HCT116 (cell line): ENCODE measurements at regions not wholly inside any gene's neighbourhood (a gene's known extent, or its start where the extent isn't known, plus 50 kb on each side); places are given as distances from the start of the nearest gene placed in this dataset.

Experiments used
- ATAC-seq: fragments of 200-7000 bp; cut with Tn5 transposase; 2 replicates; pipeline ENCODE4 v1.9.1; 2020; ENCODE audit warnings: mild to moderate bottlenecking, moderate library complexity
- BruUV-seq: library from RNA; stranded (reverse); fragments of 400-500 nt; replicated peaks from 2 replicates; lab custom pipeline; 2021; lab: Mats Ljungman, UMichigan
- CTCF ChIA-PET: fragments of 300-600 bp; sonication (Branson Sonifier 250); formaldehyde crosslinking; loops from one replicate; lab custom pipeline; 2021; ENCODE audit warnings: antibody characterized with exemption; lab: Charles Lee
- POLR2A ChIA-PET: fragments of 300-600, 350-600 bp; sonication (Branson Sonifier 250); formaldehyde crosslinking; loops from one replicate; lab custom pipeline; 2021; ENCODE audit warnings: antibody characterized with exemption; lab: Charles Lee
- RAD21 ChIA-PET, 2 experiments: fragments of 300-600 bp; sonication (Branson Sonifier 250); formaldehyde crosslinking; loops; one replicate each; lab custom pipeline; 2023; ENCODE audit warnings: low total read pairs in 2 of 2; ENCODE audit not compliant: uncharacterized antibody in 2 of 2, unreplicated experiment in 2 of 2, low non-redundant PET in 1 of 2; lab: Charles Lee
- DNase-seq: peaks from one replicate; pipeline ENCODE4 v3.0.0-alpha.2; 2010; ENCODE audit warnings: low read depth, low spot score
- H2AFZ ChIP-seq: fragments of 200-600 bp; shearing (Covaris generic), sonication (generic); 2 replicates; pipeline ENCODE4 v1.6.1; 2017; ENCODE audit warnings: low read depth, mixed run types, mixed read lengths, antibody characterized with exemption, low read length; ENCODE audit not compliant: poor library complexity, severe bottlenecking
- H3K27ac ChIP-seq: 2 replicates; pipeline ENCODE4 v1.5.1; 2012; ENCODE audit warnings: low read depth, low read length
- H3K27me3 ChIP-seq: fragments of 200-600 bp; sonication (generic); 2 replicates; pipeline ENCODE4 v1.6.1; 2016; ENCODE audit warnings: mixed run types, low read length, mixed read lengths; ENCODE audit not compliant: insufficient read depth
- H3K36me3 ChIP-seq, 2 experiments: fragments of 200-500 bp in 1 of 2; fragments of 200-600 bp in 1 of 2; sonication (Bioruptor generic) in 1 of 2; sonication (generic) in 1 of 2; 2 replicates each; pipeline versions ENCODE4 v1.5.1 to v1.6.1; 2014 to 2016; ENCODE audit warnings: low read length in 2 of 2, inconsistent platforms in 1 of 2, mixed read lengths in 1 of 2, mixed run types in 1 of 2; ENCODE audit not compliant: insufficient read depth in 2 of 2, control insufficient read depth in 1 of 2
- H3K4me1 ChIP-seq, 2 experiments: fragments of 200-600 bp in 1 of 2; sonication (generic) in 1 of 2; 2 replicates each; pipeline versions ENCODE4 v1.5.1 to v1.6.1; 2012 to 2017; ENCODE audit warnings: low read length in 2 of 2, inconsistent platforms in 1 of 2, mild to moderate bottlenecking in 1 of 2, mixed read lengths in 1 of 2, mixed run types in 1 of 2, moderate library complexity in 1 of 2; ENCODE audit not compliant: insufficient read depth in 2 of 2, control insufficient read depth in 1 of 2
- H3K4me2 ChIP-seq: fragments of 200-600 bp; sonication (generic); 2 replicates; pipeline ENCODE4 v1.6.1; 2017; ENCODE audit warnings: mixed run types, low read length, mixed read lengths
- H3K4me3 ChIP-seq, 2 experiments: fragments of 200-600 bp in 1 of 2; sonication (generic) in 1 of 2; replicated peaks in 1 of 2; 2 replicates each; pipeline ENCODE4 v1.5.1; 2011 to 2016; ENCODE audit warnings: low read length in 2 of 2, control low read depth in 1 of 2, low read depth in 1 of 2, mild to moderate bottlenecking in 1 of 2, mixed read lengths in 1 of 2, mixed run types in 1 of 2
- H3K79me2 ChIP-seq: fragments of 200-600 bp; sonication (generic); 2 replicates; pipeline ENCODE4 v1.6.1; 2017; ENCODE audit warnings: mild to moderate bottlenecking, mixed run types, low read length, moderate library complexity, mixed read lengths; ENCODE audit not compliant: insufficient read depth
- H3K9ac ChIP-seq: fragments of 200-600 bp; sonication (generic); 2 replicates; pipeline ENCODE4 v1.6.1; 2016; ENCODE audit warnings: low read length, mixed read lengths
- H3K9me2 ChIP-seq: fragments of 200-600 bp; sonication (generic), shearing (Covaris generic); 2 replicates; pipeline ENCODE4 v1.6.1; 2017; ENCODE audit warnings: mixed run types, mild to moderate bottlenecking, moderate library complexity; ENCODE audit not compliant: insufficient read depth
- H3K9me3 ChIP-seq, 2 experiments: fragments of 200-500 bp in 1 of 2; fragments of 200-600 bp in 1 of 2; sonication (Bioruptor generic) in 1 of 2; sonication (generic) in 1 of 2; 2 replicates each; pipeline ENCODE4 v1.6.1; 2014 to 2017; ENCODE audit warnings: low read length in 2 of 2, mixed read lengths in 2 of 2, inconsistent platforms in 1 of 2, low read depth in 1 of 2, mild to moderate bottlenecking in 1 of 2, mixed run types in 1 of 2, moderate library complexity in 1 of 2; ENCODE audit not compliant: control insufficient read depth in 1 of 2, insufficient read depth in 1 of 2
- H4K20me1 ChIP-seq: fragments of 200-600 bp; sonication (generic), shearing (Covaris generic); 2 replicates; pipeline ENCODE4 v1.6.1; 2017; ENCODE audit warnings: mixed run types, mild to moderate bottlenecking, moderate library complexity; ENCODE audit not compliant: insufficient read depth
- ATF3 ChIP-seq: IDR thresholded peaks from 2 replicates; pipeline ENCODE4 v1.6.1; 2012
- CBX3 ChIP-seq: IDR thresholded peaks from 2 replicates; pipeline ENCODE4 v1.6.1; 2012; ENCODE audit warnings: low read depth
- CEBPB ChIP-seq: IDR thresholded peaks from 2 replicates; pipeline ENCODE4 v1.6.1; 2012; ENCODE audit warnings: low read depth
- CTCF ChIP-seq, 3 experiments: fragments of 200-600 bp in 1 of 3; sonication (generic) in 1 of 3; IDR thresholded peaks in 2 of 3; conservative IDR thresholded peaks in 1 of 3; 2 replicates each; pipeline ENCODE4 v1.5.1; 2012 to 2017; ENCODE audit warnings: low read depth in 2 of 3, low read length in 2 of 3, antibody characterized with exemption in 1 of 3, borderline replicate concordance in 1 of 3, control low read depth in 1 of 3, mild to moderate bottlenecking in 1 of 3, mixed read lengths in 1 of 3, mixed run types in 1 of 3, moderate library complexity in 1 of 3; ENCODE audit not compliant: insufficient read depth in 1 of 3
- EGR1 ChIP-seq: IDR thresholded peaks from 2 replicates; pipeline ENCODE4 v1.6.1; 2012; ENCODE audit warnings: low read depth
- EZH2phosphoT487 ChIP-seq: fragments of 200-600 bp; IDR thresholded peaks from 2 replicates; pipeline ENCODE4 v1.6.1; 2018; ENCODE audit warnings: antibody characterized with exemption, borderline replicate concordance
- FOSL1 ChIP-seq: IDR thresholded peaks from 2 replicates; pipeline ENCODE4 v1.6.1; 2012; ENCODE audit warnings: low read depth
- MAX ChIP-seq: IDR thresholded peaks from 2 replicates; pipeline ENCODE4 v1.6.1; 2012
- POLR2A ChIP-seq: IDR thresholded peaks from 2 replicates; pipeline ENCODE4 v1.7.0; 2011; ENCODE audit warnings: borderline replicate concordance; ENCODE audit not compliant: insufficient read depth, insufficient read length; ENCODE audit errors: extremely low read depth
- POLR2AphosphoS5 ChIP-seq: IDR thresholded peaks from 2 replicates; pipeline ENCODE4 v1.6.1; 2011; ENCODE audit warnings: mild to moderate bottlenecking, low read depth, low read length, moderate library complexity
- RAD21 ChIP-seq: IDR thresholded peaks from 2 replicates; pipeline ENCODE4 v1.6.1; 2012; ENCODE audit warnings: low read depth, mild to moderate bottlenecking
- REST ChIP-seq: IDR thresholded peaks from 2 replicates; pipeline ENCODE4 v1.6.1; 2012; ENCODE audit warnings: low read depth
- SIN3A ChIP-seq: IDR thresholded peaks from 2 replicates; pipeline ENCODE4 v1.6.1; 2012; ENCODE audit warnings: low read depth
- SP1 ChIP-seq: IDR thresholded peaks from 2 replicates; pipeline ENCODE4 v1.6.1; 2012; ENCODE audit warnings: low read depth
- TCF7L2 ChIP-seq: IDR thresholded peaks from 2 replicates; pipeline ENCODE4 v1.7.0; 2011; ENCODE audit warnings: borderline replicate concordance, inconsistent platforms; ENCODE audit not compliant: insufficient read depth, insufficient read length; ENCODE audit errors: extremely low read depth
- YY1 ChIP-seq: IDR thresholded peaks from 2 replicates; pipeline ENCODE4 v1.6.1; 2011; ENCODE audit warnings: low read length, low read depth, moderate library complexity, mild to moderate bottlenecking; ENCODE audit not compliant: insufficient replicate concordance; ENCODE audit errors: extremely low read depth
- ZFX ChIP-seq: fragments of 450-650 bp; IDR thresholded peaks from 2 replicates; pipeline ENCODE4 v1.6.1; 2017
- intact Hi-C: fragments of 100-400 bp; cut with micrococcal nuclease; formaldehyde crosslinking; loops from 2 replicates; pipeline ENCODE4 v1.10.0; 2022

- DNase-seq (no peak), ATAC-seq (no peak)
- H3K9me3 ChIP-seq, result peaks cover 0 to 4% of the 10 kb centered on the region in 2 experiments; a peak in 2 of 4 replicates
- H3K36me3 ChIP-seq, result no peaks in the 10 kb centered on the region
- no peak overlapping the region for H2AFZ ChIP-seq
- ChIA-PET RAD21 (no interaction called here), POLR2A (no interaction called here), CTCF (interaction anchor here (1.1 kb wide), 1 partner anchor 157 kb away, joined by 4 read pairs; no protein-coding TSS in a partner anchor)
- intact Hi-C loops, result no loop called here
- H3K4me3 ChIP-seq, result no peak overlapping the region
- H3K9ac ChIP-seq, result no peak overlapping the region
- no peaks in the 10 kb centered on the region for H4K20me1 ChIP-seq
- H3K9me2 ChIP-seq, result no peaks in the 10 kb centered on the region
- H3K4me2 ChIP-seq, result no peak overlapping the region
- no peaks in the 10 kb centered on the region for H3K27me3 ChIP-seq
- H3K27ac ChIP-seq, result no peak overlapping the region
- no TSS peak for BruUV-seq
- H3K79me2 ChIP-seq, result no peaks in the 10 kb centered on the region
- TF ChIP-seq CBX3 (no peak), RAD21 (no peak), CEBPB (no peak), SIN3A (no peak), ZFX (no peak), REST (no peak), EGR1 (no peak), YY1 (no peak), CTCF (IDR thresholded peaks at IDR 0.05 in 2 of 3, conservative IDR thresholded peaks at IDR 0.05 in 1 of 3; ENCODE audit: borderline replicate concordance in 1 of 3, insufficient read depth in 1 of 3, low read depth in 2 of 3, low read length in 2 of 3) (no peak), MAX (no peak), FOSL1 (no peak), TCF7L2 (no peak), SP1 (no peak), ATF3 (no peak), POLR2A (no peak), EZH2phosphoT487 (no peak), POLR2AphosphoS5 (no peak)
- no peaks in the 10 kb centered on the region for H3K4me1 ChIP-seq
These were observed 100.5 kb upstream of the FGF10 start for GRCh38 chr5:44489759-44490158.
